Ishikawa (cell line): ENCODE measurements at regions not wholly inside any gene's neighbourhood (a gene's known extent, or its start where the extent isn't known, plus 50 kb on each side); places are given as distances from the start of the nearest gene placed in this dataset.

ENCODE experiments used
- CEBPB ChIP-seq: IDR thresholded peaks from 2 replicates; pipeline ENCODE4 v1.6.1; 2012
- EP300 ChIP-seq: IDR thresholded peaks from 2 replicates; pipeline ENCODE4 v1.6.1; 2012; ENCODE audit warnings: borderline replicate concordance
- MAX ChIP-seq: IDR thresholded peaks from 2 replicates; pipeline ENCODE4 v1.6.1; 2012
- NFIC ChIP-seq: IDR thresholded peaks from 2 replicates; pipeline ENCODE4 v1.6.1; 2012
- USF1 ChIP-seq: IDR thresholded peaks from 2 replicates; pipeline ENCODE4 v1.6.1; 2012
- TF ChIP-seq, protein P1 (sequence below): IDR thresholded peaks from 2 replicates; pipeline ENCODE4 v1.6.1; 2012; ENCODE audit warnings: low read depth, mild to moderate bottlenecking

DNA sequence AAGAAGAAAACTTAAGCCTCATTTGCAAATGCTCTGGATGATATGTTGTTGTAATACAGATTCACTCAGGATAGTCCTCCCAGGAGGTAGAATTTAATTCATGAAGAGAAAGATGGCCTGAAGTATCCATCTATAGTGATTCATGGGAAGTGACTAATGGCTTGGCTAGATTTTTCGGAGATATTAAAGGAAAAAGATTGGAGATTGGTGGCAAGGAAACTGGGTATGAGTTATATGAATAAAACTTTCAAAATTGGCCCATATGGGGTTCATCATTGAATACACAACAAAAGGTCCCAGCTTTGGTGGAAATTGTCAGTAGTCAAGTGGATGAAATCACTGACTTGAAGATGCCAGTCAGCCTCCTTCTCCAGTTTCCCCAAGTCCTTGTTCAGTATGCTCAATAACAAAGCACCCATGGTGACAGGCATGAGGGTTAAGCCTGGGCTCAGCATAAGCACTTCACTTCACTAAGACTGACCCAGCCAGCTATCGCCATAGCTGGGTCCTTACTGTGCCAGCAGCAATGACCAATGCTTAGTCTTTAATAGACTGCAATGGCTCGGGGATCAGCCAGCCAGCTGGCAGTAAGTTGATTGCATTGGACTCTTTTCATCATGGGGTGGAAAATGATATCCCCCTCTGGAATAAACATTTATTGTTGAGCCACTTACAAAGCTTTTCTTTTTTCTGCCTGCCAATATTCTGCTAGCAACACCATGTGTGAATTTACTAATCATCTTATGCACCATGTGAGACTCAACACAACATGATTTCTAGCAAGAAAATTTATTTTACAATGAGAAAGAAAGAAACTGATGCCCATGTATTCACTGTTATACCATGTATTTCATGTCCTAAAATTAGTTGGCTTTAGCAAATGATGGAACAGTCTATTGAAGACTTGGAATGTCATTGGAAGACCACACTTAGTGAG is 176.6 kb upstream of the TACR1 start:
- TF ChIP-seq MAX (no peak), CEBPB (no peak), EP300 (no peak), NFIC (no peak), USF1 (no peak)
- TF ChIP-seq, protein P1, sequence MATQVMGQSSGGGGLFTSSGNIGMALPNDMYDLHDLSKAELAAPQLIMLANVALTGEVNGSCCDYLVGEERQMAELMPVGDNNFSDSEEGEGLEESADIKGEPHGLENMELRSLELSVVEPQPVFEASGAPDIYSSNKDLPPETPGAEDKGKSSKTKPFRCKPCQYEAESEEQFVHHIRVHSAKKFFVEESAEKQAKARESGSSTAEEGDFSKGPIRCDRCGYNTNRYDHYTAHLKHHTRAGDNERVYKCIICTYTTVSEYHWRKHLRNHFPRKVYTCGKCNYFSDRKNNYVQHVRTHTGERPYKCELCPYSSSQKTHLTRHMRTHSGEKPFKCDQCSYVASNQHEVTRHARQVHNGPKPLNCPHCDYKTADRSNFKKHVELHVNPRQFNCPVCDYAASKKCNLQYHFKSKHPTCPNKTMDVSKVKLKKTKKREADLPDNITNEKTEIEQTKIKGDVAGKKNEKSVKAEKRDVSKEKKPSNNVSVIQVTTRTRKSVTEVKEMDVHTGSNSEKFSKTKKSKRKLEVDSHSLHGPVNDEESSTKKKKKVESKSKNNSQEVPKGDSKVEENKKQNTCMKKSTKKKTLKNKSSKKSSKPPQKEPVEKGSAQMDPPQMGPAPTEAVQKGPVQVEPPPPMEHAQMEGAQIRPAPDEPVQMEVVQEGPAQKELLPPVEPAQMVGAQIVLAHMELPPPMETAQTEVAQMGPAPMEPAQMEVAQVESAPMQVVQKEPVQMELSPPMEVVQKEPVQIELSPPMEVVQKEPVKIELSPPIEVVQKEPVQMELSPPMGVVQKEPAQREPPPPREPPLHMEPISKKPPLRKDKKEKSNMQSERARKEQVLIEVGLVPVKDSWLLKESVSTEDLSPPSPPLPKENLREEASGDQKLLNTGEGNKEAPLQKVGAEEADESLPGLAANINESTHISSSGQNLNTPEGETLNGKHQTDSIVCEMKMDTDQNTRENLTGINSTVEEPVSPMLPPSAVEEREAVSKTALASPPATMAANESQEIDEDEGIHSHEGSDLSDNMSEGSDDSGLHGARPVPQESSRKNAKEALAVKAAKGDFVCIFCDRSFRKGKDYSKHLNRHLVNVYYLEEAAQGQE = no peak
